Stimulated activated naive CD8-positive, alpha-beta T cell treated with anti-CD3 and anti-CD28 coated beads, Interleukin-15, amount 100 ng/mL, for 72 hours (primary cell): ENCODE measurements at regions not wholly inside any gene's neighbourhood (a gene's known extent, or its start where the extent isn't known, plus 50 kb on each side); places are given as distances from the start of the nearest gene placed in this dataset.

Experiments used
- ATAC-seq: fragments of 150-1000 bp; cut with Tn5 transposase; 2 replicates; pipeline ENCODE4 v1.10.0; 2021; ENCODE audit warnings: mild to moderate bottlenecking, moderate library complexity
- DNase-seq, 2 donors: peaks; one replicate each; pipeline ENCODE4 v3.0.0; 2021 to 2022
- H3K27ac Mint-ChIP-seq, 2 donors: one replicate each; pipeline ENCODE4 v1.8.0; 2022; ENCODE audit warnings: mild to moderate bottlenecking in 2 of 2, mixed read lengths in 2 of 2, moderate library complexity in 2 of 2
- H3K27me3 Mint-ChIP-seq: one replicate; pipeline ENCODE4 v1.8.0; 2022; ENCODE audit warnings: mixed read lengths
- H3K4me1 Mint-ChIP-seq: one replicate; pipeline ENCODE4 v1.8.0; 2022; ENCODE audit warnings: mild to moderate bottlenecking, mixed read lengths
- H3K4me3 Mint-ChIP-seq, 2 donors: one replicate each; pipeline ENCODE4 v1.8.0; 2022; ENCODE audit warnings: mild to moderate bottlenecking in 2 of 2, mixed read lengths in 2 of 2, moderate library complexity in 1 of 2
- H3K9me3 Mint-ChIP-seq, 2 donors: one replicate each; pipeline ENCODE4 v1.8.0; 2022; ENCODE audit warnings: mixed read lengths in 2 of 2

GRCh38 chr3:144265542-144266100, 294.0 kb downstream of the DIPK2A start:
- H3K27me3 Mint-ChIP-seq: no peaks in the 10 kb centered on the region
- H3K27ac Mint-ChIP-seq: no peak overlapping the region
- no peak overlapping the region for H3K4me3 Mint-ChIP-seq
- ATAC-seq (no peak), DNase-seq (no peak)
- H3K9me3 Mint-ChIP-seq: no peaks in the 10 kb centered on the region
- no peaks in the 10 kb centered on the region for H3K4me1 Mint-ChIP-seq

DNA sequence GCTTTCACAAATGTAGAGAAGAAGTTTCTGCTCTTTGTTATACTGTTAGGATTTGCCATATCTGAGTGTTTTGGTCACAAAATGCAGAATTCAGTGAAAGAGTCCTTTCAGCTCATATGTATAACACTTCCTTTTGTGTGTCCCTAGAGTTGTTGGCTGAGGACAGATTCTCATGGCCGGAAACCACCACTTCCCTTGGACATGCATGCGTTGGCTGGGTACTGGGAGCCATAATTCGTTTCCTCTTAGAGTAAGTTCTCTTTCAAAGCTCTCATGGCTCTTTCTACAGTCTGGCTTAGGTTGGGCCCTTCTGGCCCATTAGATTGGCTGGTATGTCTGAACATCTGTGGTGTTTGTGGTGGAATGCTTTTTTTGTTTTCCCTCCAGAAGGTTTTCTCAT, 298.5 kb downstream of the DIPK2A start:
- DNase-seq: no peak
- no peak overlapping the region for H3K27ac Mint-ChIP-seq
- H3K4me3 Mint-ChIP-seq: no peak overlapping the region
- H3K9me3 Mint-ChIP-seq: no peaks in the 10 kb centered on the region
- peaks cover 7% of the 10 kb centered on the region for H3K27me3 Mint-ChIP-seq
- ATAC-seq: no peak
- H3K4me1 Mint-ChIP-seq: no peaks in the 10 kb centered on the region

GRCh38 chr3:144272680-144273079, 301.1 kb downstream of the DIPK2A start:
- DNase-seq: no peak
- Mint-ChIP-seq H3K4me3 (no peak overlapping the region), H3K27me3 (peaks cover 7% of the 10 kb centered on the region), H3K4me1 (no peaks in the 10 kb centered on the region), H3K9me3 (no peaks in the 10 kb centered on the region), H3K27ac (no peak overlapping the region)
- ATAC-seq: no peak

DNA sequence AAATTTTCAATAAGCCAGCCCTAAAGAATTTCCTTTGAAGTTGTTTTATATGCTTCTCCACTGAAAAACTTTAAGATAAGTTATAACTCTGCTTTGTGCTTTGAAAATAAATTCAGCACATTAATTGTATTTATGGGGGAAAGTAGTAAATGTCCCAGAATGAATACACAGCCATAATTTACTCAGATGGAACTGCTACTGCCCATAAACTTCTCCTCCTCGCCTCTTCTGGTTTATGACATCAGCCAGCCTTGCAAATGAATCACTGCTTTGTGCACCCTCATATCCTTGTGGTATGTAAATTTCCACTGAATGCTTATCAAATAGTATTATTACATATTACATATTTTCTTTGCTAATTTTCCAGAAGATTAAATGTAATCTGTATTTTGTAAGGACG, 302.0 kb downstream of the DIPK2A start:
- Mint-ChIP-seq H3K27me3 (peaks cover 7% of the 10 kb centered on the region), H3K9me3 (no peaks in the 10 kb centered on the region), H3K4me3 (no peak overlapping the region), H3K27ac (no peak overlapping the region), H3K4me1 (no peaks in the 10 kb centered on the region)
- no peak for ATAC-seq
- no peak for DNase-seq

- no peaks in the 10 kb centered on the region for H3K9me3 Mint-ChIP-seq
- ATAC-seq (no peak), DNase-seq (no peak)
- no peak overlapping the region for H3K27ac Mint-ChIP-seq
- peaks cover 7% of the 10 kb centered on the region for H3K27me3 Mint-ChIP-seq
- no peak overlapping the region for H3K4me3 Mint-ChIP-seq
- no peaks in the 10 kb centered on the region for H3K4me1 Mint-ChIP-seq
Observed at GRCh38 chr3:144275005-144275404, 303.4 kb downstream of the DIPK2A start.

- no peaks in the 10 kb centered on the region for H3K27me3 Mint-ChIP-seq
- no peaks in the 10 kb centered on the region for H3K4me1 Mint-ChIP-seq
- ATAC-seq (no peak), DNase-seq (no peak)
- H3K4me3 Mint-ChIP-seq: no peak overlapping the region
- no peak overlapping the region for H3K27ac Mint-ChIP-seq
- H3K9me3 Mint-ChIP-seq: no peaks in the 10 kb centered on the region
Observed at GRCh38 chr3:144282313-144282712, 310.7 kb downstream of the DIPK2A start.

DNA sequence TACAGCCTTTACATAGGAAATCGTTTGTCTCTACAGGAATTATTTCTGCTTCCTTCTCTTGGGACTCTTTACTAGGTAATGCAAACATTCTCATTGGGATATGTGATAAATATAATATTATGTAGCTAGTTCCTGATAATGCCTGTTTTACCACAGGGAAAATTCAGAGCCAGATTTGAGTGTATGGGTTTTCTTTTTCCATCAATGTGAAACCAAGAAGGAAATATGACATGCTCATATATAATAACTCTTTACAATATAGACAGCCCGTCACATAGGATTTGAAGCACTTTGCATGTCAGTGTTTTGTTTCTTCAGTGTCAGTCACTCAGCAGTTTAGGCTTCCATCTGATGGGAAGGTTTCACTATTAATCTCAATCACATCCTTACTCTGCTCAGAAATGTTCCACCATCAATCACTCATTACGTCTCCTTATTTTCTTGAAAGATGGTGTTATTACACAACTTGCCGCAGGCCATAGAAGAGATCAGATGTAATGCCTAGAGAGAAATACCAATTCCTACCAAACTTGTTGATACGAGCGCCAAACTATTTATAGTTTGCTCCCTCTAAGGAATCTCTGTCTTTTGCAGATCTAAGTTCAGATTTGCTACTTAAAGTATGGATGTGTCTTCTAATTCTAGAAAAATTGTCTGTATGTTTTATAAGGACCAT, 314.8 kb downstream of the DIPK2A start:
- ATAC-seq (no peak), DNase-seq (no peak)
- H3K27ac Mint-ChIP-seq: no peak overlapping the region
- peaks cover 0 to 9% of the 10 kb centered on the region in 2 donors for H3K9me3 Mint-ChIP-seq
- no peaks in the 10 kb centered on the region for H3K4me1 Mint-ChIP-seq
- H3K27me3 Mint-ChIP-seq: peaks cover 8% of the 10 kb centered on the region
- H3K4me3 Mint-ChIP-seq: no peak overlapping the region

DNA sequence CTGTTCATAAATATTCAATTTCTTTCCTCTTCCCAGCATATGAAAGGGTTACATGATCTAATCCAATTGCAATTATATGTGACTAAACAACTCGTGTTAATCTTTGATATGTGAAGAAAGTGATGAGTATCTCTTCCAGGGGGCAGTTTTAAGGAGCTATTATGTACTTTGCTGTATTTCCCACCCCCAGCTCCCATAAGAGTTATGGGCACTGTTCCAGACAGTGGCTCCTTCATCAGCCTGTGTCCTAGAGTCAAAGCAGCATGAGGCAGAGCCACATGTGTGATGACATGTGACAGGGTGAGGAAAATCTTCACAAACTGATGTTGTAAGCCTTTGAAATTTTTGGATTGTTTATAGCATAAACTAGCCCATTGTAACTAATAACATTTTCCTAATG, 315.4 kb downstream of the DIPK2A start:
- H3K27ac Mint-ChIP-seq: no peak overlapping the region
- H3K27me3 Mint-ChIP-seq: peaks cover 8% of the 10 kb centered on the region
- peaks cover 0 to 9% of the 10 kb centered on the region in 2 donors for H3K9me3 Mint-ChIP-seq
- H3K4me1 Mint-ChIP-seq: no peaks in the 10 kb centered on the region
- DNase-seq (no peak), ATAC-seq (no peak)
- H3K4me3 Mint-ChIP-seq: no peak overlapping the region

DNA sequence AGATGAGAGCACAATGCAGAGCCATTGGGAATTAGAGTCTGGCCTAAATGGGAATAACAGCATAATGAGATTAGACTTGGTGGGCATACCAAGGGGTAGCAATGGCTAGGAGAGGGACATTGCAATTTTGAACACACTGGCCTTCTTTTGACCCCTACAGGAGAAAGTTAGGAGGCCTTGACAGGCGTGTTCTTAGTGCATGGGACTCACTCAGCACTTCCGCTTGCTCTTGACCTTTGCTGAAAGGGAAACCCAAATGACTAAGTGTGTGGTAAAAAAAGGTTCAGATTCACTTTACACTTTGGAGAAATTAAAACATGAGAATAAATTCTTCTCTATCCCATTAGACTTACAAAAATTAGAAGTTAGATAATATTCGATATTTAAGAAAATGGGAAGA, 317.4 kb downstream of the DIPK2A start:
- no peak for ATAC-seq
- DNase-seq: no peak
- H3K4me1 Mint-ChIP-seq: no peaks in the 10 kb centered on the region
- H3K9me3 Mint-ChIP-seq: peaks cover 0 to 9% of the 10 kb centered on the region in 2 donors
- peaks cover 8% of the 10 kb centered on the region for H3K27me3 Mint-ChIP-seq
- H3K4me3 Mint-ChIP-seq: no peak overlapping the region
- H3K27ac Mint-ChIP-seq: no peak overlapping the region

DNA sequence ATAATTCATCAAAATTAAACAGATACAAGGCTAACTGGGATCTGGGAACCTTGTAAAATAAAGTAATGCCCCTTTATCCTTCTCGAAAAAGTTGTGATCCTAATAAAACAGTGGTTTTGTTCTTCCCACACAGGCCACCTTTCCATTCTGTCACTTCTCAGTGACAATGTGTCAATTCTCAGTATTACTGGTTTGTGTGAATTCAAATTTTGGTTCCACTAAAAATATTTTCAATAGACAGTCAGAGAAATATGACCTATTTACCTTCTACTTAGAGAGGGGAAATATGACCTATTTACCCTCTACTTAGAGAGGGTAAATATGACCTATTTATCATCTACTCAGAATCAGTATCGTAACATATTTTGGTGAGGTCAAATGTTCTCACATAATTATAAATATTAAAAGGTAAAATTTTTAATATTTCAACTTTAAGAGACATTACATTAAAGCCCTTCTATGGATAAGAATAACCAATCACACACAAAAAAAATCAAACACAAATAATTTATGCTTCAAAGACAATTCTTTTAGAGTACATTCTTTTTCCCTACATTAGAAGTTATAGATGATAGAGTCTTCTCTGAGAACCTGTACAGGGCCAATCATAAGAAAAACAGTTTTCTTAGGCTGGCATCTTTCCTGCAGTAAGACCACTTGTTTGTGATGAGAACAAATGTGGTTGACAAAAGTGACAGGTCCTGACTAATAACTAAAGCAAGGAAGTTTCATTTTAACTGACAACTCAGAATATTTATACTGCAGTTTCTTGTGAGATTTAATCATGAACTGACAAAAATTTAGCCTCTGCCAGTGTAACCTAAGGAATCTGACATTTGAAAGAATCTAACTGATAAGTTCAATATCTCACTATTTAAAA, 323.3 kb downstream of the DIPK2A start:
- H3K4me1 Mint-ChIP-seq: peaks cover 7% of the 10 kb centered on the region
- no peaks in the 10 kb centered on the region for H3K27me3 Mint-ChIP-seq
- peak; percentile 84 for ATAC-seq
- peaks cover 0 to 4% of the 10 kb centered on the region in 2 donors for H3K9me3 Mint-ChIP-seq
- no peak overlapping the region for H3K27ac Mint-ChIP-seq
- H3K4me3 Mint-ChIP-seq: peak overlapping the region in 1 of 2 donors; percentile 26
- no peak for DNase-seq

DNA sequence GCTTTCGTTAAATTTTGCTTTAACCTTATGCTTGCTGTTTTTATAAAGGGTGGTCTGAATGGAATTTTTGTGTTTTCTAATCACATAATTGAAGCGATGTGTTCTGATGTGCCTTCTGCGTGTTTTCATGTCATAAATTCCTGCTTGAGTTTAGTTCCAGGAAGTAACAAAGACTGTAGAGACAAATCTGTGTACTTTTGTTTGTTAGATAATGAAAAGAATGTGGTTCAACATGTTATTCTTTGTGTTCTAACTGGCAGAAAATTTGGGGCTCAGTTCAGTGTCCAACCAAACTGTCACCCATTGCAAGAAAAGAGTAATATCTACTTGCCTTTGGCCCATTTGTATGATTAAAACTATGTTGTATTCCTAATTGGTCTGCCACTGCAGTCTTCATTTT, 324.0 kb downstream of the DIPK2A start:
- Mint-ChIP-seq H3K27me3 (no peaks in the 10 kb centered on the region), H3K4me3 (peak overlapping the region in 1 of 2 donors; percentile 12), H3K9me3 (peaks cover 0 to 2% of the 10 kb centered on the region in 2 donors), H3K4me1 (peaks cover 7% of the 10 kb centered on the region), H3K27ac (no peak overlapping the region)
- no peak for DNase-seq
- ATAC-seq: no peak

GRCh38 chr3:144296808-144297207, 325.2 kb downstream of the DIPK2A start:
- no peak overlapping the region for H3K27ac Mint-ChIP-seq
- H3K9me3 Mint-ChIP-seq: peaks cover 0 to 2% of the 10 kb centered on the region in 2 donors
- peaks cover 7% of the 10 kb centered on the region for H3K4me1 Mint-ChIP-seq
- DNase-seq: no peak
- no peak overlapping the region for H3K4me3 Mint-ChIP-seq
- peaks cover 10% of the 10 kb centered on the region for H3K27me3 Mint-ChIP-seq
- ATAC-seq: no peak

DNA sequence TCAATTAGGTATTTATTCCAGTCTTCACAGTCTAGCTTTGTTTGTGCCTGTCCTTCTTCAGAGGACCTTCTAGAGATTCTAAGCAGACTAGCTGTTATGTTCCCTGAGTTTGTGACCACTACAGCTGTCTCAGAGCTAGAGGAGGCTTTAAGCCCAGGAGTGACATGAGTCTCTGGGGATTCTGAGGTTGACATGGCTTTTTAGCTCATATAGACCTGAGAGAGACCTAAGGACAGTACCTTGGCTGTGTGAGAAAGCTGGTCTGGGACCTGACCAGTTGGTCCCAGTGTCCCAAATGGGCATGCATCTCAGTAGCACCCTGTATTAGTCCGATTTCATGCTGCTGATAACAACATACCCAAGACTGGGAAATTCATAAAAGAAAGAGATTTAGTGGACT, 330.2 kb downstream of the DIPK2A start:
- Mint-ChIP-seq H3K4me3 (no peak overlapping the region), H3K27ac (no peak overlapping the region), H3K9me3 (peaks cover 16 to 32% of the 10 kb centered on the region in 2 donors), H3K27me3 (peaks cover 29% of the 10 kb centered on the region), H3K4me1 (no peaks in the 10 kb centered on the region)
- DNase-seq (no peak), ATAC-seq (no peak)

GRCh38 chr3:144307951-144308350, 336.3 kb downstream of the DIPK2A start:
- H3K4me1 Mint-ChIP-seq: no peaks in the 10 kb centered on the region
- H3K27ac Mint-ChIP-seq: no peak overlapping the region
- peaks cover 10 to 19% of the 10 kb centered on the region in 2 donors for H3K9me3 Mint-ChIP-seq
- H3K4me3 Mint-ChIP-seq: no peak overlapping the region
- peaks cover 15% of the 10 kb centered on the region for H3K27me3 Mint-ChIP-seq
- DNase-seq (no peak), ATAC-seq (no peak)

GRCh38 chr3:144308396-144308795, 336.8 kb downstream of the DIPK2A start:
- Mint-ChIP-seq H3K9me3 (peaks cover 8 to 15% of the 10 kb centered on the region in 2 donors), H3K27me3 (peaks cover 11% of the 10 kb centered on the region), H3K4me1 (no peaks in the 10 kb centered on the region), H3K27ac (no peak overlapping the region), H3K4me3 (no peak overlapping the region)
- ATAC-seq (no peak), DNase-seq (no peak)

DNA sequence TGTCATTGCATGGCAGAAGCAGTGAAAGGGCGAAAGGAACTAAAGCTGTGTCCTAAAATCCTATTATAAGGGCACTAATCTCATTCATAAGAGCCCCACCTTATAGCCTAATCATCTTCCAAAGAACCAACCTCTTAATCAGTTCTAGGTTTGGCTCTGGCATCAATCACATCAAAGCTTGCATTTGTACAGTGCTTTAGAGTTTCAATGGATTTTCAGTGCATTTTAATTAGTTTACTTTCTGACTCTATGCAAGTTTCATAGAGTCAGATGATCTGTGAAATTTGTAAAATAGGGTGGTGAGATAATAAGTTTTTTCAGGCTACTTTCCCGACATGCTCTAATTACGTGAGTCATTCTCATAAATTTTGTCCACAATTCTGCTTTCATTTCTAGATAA, 341.1 kb downstream of the DIPK2A start:
- peaks cover 0 to 4% of the 10 kb centered on the region in 2 donors for H3K9me3 Mint-ChIP-seq
- H3K27ac Mint-ChIP-seq: no peak overlapping the region
- H3K4me1 Mint-ChIP-seq: no peaks in the 10 kb centered on the region
- DNase-seq (no peak), ATAC-seq (no peak)
- H3K4me3 Mint-ChIP-seq: no peak overlapping the region
- peaks cover 7% of the 10 kb centered on the region for H3K27me3 Mint-ChIP-seq
